NCI-H1092 treated with DMSO at 0.1 percent for 48 hours (cell line): ENCODE measurements at regions not wholly inside any gene's neighbourhood (a gene's known extent, or its start where the extent isn't known, plus 50 kb on each side); places are given as distances from the start of the nearest gene placed in this dataset.
"Not testable (repeated sequence)": the region's sequence is repeated elsewhere in the genome, so short reads cannot be mapped to it uniquely, and the experiment has no call there.

ENCODE experiments used
- DNase-seq: peaks from one replicate; lab custom pipeline; 2025; lab: John Stamatoyannopoulos, UW

DNA sequence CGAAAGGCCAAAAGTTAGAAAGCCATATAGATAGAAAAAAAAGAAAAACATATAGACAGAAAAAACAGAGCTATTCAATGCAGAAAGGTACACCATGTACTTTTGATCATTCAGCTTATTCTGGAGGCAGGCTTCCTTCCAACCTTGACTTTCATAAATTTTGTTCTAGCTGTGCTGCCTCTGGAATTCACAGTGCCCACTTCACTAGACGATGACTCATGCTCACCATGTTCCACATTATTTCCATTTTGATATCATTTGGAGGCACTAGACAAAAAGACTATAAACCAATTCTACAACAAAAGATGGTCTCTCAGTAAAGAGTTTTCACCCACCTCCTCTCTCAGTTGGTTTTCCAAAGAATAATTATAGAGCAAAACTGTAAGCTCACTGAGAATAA, 229.0 kb upstream of the IPO5 start:
- DNase-seq = no peak

DNA sequence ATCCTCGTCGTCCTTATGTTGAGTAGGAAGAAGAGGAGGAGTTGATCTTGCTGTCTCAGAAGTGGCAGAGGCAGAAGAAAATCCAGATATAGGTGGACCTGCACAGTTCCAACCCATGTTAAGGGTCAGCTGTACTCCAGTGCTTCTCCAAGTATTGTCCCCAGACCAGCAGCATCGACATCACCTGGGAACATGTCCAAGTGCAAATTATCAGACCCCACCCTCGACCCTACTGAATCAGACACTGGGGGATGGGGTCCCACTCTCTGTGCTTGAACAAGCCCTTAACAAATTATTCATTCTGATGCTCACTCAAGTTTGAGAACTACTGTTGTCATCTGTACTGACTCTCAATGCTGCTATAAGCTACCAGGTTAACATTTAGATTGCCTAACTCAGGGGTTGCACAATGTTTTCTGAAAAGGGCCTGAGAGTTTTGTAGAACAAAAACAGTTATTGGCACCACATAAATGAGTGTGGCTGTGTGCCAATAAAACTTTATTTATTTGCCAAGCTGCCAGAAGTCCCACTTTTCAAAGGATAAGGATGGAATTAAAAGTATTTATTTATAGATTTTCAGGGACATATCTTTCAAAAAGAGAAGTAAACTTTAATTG, 226.7 kb upstream of the IPO5 start:
- no peak for DNase-seq

DNA sequence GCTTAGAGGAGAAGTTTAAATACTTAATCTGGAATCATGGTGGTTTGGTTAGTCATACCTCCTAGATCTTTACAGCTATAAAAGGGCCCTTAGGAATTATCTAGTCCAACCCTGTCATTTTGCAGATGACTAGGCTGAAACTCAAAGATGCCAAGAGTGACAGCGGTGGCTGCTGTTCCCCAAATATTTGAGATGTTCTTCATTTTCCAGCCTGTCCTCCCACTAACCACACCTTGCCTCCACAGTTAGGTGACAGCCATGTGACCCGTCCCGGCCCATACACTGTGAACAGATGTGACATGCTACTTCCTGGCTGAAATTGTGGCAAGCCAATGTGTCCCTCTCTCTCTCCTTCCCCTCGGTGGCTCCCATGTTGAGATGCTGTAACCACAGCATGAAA, 225.5 kb upstream of the IPO5 start:
- DNase-seq = no peak

DNA sequence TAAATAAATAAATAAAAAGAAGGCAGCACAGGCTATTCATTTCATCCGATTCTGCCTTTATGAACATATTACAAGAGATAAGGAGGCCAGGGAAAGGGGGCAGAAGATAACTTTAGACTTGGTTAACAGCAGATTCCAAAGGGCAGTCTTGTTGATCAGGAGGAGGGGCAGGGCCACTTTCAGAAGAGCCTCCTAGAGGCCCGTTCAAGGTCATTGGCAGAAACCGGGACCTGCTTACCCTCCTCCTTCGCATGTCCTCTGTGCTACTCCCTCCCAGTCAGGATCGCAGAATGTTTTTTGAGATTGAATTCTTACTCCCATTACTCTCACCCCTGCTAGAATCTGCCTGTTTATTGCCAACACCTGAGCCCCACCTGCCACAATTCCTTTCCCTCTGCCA, 217.0 kb upstream of the IPO5 start:
- no peak for DNase-seq

DNA sequence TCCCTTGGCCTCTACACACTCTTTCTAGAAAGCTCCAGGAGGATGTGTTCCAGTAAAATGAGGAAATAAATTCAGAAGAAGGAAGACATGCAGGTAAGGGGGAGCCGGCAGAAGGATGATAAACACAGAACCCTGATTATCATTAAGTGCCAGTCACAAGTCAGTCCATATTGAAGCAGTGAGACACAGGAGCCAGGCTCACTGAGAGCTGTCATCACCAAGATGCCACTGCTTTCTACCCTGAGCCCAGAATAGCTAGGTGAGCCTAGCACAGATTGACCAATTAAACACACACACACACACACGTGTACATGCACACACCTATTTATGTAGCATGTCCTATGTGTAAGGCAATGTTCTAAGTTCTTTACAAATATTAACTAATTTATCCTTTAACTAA, 211.4 kb upstream of the IPO5 start:
- DNase-seq = no peak

DNA sequence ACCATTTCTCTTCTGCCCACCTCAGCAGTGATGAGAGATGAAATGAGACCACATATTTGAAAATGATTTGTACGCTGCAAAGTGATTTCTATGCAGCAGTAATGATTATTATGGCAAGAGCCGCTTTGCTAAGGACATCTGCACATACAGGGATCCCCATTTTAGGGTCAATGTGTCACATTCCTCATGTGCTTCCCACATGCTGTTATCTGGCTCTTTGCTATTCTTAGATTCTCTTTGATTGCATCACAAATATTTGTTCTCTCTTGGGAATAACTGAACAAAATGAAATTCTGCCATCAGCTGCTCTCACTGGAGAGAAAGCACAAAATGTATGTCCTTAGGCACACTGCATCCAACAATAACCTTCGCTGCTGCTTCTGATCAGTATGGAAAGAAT, 209.5 kb upstream of the IPO5 start:
- no peak for DNase-seq

DNA sequence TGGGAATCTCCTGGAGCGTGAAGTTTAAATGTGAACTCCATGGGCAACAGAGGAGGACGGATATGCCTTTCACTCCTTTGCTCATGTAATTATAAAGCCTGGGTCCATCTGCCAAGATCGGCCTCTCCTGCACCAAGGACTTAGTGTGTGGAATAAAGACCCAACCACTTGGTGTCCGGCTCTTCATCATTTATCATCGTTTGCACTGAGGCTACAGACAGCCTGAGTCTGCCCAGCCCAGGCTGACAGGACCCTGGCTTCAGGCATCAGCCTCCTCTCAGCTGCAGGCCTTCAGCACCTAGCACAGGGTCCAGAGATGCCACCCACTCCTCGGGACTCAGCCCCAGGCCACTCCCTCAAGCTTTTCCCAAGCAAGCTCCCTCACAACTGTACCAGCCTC, 206.8 kb upstream of the IPO5 start:
- no peak for DNase-seq

DNA sequence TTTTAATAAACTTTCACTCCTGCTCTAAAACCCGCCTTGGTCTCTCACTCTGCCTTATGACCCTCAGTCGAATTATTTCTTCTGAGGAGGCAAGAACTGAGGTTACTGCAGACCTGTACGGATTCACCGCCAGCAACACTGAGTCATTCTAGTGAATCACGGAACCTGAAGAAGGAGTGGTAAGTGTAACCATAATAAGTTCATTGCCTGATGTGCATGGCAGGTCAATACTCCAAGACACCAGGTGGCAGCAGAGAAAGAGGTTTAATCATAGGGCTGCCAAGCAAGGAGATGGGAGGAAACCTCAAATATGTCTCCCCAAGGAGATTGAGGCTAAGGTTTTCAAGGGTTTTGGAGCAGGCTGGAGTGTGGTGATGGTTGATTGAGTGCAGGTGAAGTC, 204.3 kb upstream of the IPO5 start:
- DNase-seq = no peak

DNA sequence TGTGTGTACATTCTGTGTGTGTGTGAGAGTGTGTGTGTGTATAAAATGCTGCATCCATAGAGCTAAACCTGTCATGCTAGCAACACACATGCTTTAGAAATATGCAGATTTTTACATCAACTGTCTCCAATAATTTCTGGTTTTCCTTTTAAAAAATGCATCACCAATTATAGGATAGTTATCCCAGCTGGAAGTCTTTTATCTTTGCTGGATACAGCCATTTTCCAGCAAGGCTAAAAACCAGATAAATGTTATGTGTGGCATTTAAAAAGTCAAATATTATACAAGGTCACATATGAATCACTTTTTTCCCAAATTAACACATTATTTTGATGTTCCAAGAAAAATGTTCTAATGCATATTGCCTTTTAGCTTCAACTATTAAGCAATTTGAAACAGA, 202.0 kb upstream of the IPO5 start:
- no peak for DNase-seq

DNA sequence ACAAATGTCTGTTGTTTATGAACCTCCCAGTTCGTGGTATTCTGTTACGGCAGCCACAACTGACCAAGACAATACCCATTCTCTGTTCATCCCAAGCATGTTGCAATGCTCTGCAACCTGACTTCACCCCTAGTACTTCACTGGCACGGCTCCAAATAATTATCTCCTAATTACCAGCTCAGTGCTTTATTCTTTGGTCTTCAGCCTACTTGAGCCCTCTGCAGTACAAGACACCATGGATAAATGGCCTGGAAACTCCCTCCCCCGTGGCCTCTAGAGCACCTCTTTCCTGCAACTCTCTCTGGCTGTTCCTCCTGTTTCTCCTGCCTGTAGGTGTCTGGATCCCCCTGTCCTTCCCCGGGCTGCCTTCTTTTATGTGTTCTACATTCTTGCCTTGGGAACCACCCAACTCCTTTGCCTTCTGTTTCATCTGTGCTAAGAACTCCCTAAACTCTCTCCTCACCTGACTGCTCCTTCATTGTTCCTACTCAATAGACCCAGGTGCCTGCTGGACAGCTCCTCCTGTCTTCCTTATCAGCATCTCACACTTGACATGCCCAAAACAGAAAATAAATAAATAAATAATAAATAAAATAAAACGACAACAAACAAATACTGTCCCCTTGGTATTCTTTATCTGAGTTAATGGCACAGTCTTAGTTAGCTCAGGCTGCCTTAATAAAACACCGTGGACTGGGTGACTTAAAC, 200.4 kb upstream of the IPO5 start:
- DNase-seq = no peak

DNA sequence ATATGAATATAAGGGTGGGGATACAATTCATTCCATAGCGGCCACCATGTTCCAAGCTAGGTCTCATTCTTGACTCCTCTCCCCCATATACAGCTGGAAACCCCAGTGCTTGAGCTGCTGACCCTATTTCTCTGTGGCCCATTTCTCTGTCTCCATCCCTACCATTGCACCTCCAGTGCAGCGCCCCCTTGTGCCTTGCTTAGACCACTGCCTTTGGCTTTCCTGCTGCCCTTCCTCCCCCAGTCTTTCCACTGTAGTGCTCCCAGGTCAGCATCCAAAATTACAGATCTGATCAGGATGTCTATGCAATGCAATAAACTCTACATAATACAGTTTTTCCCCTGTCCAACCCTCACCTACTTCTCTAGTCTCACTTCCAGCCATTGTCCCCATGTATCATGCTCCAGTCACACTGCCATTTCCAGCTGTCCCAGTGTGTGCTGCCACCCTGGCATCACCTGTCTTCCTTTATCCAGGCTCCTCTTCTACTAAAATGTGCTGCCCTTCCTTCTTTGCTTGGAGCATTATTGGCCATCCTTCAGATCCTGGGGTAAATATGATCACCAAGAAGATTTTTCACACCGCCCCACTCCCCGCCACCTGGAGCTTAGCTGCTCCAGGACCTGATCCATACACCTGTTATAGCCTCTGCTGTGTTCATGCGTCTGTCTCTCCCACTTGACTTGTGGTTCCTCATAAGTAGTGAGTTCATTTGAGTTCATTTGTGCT, 199.4 kb upstream of the IPO5 start:
- no peak for DNase-seq

DNA sequence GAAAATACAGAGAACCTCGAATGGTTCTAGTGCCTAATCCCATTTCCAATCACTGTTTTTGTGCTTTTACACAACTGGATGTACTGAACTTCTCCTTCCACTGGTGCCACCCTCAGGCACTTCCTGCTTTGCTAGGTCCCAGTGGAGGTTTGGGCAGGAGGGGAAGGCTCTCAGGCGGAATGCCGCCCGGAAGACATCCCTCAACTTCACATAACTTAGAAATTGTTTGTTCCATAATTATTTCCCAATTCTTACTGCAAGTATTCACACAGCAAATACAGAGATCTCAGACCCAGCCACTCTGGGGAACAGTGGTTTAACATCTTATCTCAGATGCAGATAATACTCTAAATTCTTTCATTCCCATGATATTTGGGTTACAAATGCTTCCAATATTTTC, 195.7 kb upstream of the IPO5 start:
- no peak for DNase-seq

DNA sequence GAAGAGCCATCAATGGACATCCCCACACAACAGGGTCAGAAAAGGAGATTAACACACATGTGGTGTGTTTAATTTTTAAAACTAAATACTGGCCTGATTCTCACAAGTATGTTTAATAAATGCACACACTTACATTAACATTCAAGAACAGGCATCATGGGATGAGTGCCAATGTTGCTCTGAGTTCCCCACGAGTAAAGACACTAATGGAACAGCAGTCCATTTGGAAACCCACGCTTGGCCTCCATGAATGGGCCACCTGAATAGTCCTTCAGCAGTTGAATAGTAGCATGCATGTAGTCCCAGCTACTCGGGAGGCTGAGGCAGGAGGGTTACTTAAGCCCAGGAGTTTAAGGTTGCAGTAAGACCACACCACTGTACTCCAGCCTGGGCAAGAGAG, 195.2 kb upstream of the IPO5 start:
- no peak for DNase-seq

DNA sequence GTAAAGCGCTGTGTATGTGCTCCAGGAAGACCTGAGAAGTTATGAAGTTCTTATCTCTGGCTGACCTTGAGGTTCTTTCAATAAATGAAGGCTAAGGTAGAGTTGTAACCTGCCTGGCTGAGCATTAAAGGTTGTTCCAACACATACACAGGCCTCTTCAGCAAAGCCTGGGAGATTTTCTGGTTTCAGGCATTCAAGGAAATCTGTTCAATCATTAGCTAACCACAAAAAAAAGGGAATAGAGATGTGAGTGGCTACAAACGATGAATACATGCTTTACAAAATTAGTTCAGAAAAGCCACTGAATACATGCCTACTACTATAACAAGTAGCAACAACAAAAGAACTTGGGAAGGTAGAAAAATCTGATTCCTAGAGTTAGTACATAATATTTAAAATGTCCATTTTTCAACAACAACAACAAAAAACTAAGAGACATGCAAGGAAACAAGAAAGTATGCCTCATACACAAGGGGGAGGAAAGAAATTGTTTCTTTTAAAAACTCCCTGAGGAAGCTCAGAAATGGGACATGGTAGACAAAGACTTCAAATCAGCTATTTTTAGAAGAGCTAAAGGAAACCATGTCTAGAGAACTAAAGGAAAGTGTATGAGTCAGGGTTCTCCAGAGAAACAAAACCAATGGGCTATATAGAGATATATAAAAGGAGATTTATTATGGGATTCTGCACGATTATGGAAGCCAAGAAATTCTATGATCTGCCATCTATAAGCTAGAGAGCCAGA, 191.5 kb upstream of the IPO5 start:
- DNase-seq = no peak

DNA sequence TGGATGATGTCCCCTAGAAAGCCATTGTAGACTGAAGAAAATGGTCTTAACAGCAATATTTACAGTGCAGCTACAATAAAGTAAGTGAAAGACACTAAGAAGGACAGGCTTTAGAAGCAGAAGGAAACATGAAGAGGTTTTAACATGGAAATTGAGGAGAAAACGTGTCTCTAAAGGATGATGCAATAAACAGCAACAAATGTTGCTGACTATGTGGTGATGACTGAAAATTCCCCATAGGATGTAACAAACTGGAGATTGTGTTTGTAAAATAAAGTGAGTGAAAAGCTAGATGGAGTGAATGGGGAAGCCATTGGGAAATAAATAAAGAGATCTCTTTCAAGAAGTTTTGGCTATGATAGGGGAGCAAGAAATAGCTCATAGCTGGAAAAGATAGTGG, 186.7 kb upstream of the IPO5 start:
- no peak for DNase-seq

DNA sequence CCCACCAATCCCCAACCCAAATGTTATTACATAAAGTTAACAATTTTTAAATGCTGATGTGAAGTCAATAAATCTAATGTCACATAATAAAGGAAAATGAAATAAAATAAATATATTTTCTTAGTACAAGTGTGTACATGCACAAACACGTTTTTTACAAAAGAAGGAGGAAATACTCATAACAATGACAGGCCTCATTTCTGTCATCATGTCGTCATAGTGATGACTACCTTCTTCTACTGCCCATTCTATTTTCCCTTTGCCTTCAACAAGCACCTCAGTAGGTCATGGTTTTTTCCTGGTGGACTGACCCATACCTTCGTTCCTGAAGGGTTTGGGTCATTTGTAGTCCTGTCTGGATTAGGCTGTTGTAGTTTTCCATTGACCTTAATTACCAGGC, 185.3 kb upstream of the IPO5 start:
- DNase-seq = no peak

DNA sequence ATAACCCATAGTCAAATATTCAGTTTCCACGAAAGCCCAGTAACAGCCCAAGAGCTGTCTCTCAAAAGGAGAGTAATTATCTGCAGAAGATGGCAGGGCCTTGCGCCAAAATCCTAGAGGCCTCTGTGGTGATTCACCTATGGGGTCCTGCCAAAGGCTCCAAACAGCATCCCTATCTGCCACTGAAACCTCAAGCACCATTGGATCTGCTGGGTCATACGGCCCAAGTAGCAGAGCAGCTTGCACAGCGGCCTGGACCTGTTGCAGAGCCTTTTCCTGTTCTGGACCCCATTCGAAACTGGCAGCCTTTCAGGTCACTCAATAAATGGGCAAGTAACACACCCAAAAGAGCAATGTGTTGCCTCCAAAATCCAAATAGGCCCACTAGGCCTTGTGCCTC, 183.2 kb upstream of the IPO5 start:
- not testable (repeated sequence) for DNase-seq

DNA sequence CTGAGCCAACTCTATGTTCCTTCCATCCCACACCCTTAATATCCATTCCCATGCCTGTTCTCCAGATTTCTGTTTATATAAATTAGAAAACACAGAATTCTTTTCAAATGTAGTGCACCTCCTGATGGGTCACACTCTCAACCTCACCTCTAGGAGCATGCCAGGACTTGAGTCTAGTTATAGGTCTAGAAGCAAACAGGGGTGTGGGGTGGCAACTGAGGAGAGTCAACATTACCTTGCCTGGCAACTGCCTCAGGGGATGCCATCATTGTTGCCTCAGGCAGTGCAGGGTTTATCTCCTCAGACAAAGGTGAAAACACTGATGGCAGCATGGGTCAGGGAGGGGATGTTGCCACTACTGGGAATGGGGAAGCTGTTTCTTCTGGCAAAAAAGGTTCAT, 181.0 kb upstream of the IPO5 start:
- DNase-seq = not testable (repeated sequence)

DNA sequence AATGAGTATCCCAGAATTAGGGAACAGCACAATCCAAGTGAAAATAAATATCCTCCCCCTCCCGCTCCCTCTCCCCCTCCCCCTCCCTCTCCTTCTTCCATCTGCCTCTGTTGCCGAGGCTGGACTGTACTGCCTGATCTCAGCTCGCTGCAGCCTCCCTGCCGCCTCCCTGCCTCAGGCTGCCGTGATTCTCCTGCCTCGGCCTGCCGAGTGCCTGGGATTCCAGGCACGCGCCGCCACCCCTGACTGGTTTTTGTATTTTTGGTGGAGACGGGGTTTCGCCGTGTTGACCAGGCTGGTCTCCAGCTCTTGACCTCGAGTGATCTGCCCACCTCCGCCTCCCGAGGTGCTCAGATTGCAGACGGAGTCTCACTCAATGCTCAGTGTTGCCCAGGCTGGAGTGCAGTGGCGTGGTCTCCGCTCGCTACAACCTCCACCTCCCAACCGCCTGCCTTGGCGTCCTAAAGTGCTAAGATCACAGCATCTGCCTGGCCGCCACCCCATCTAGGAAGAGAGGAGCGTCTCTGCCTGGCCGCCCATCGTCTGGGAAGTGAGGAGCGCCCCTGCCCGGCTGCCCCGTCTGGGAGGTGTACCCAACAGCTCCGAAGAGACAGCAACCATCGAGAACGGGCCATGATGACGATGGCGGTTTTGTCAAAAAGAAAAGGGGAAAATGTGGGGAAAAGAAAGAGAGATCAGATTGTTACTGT, 178.9 kb upstream of the IPO5 start:
- not testable (repeated sequence) for DNase-seq

DNA sequence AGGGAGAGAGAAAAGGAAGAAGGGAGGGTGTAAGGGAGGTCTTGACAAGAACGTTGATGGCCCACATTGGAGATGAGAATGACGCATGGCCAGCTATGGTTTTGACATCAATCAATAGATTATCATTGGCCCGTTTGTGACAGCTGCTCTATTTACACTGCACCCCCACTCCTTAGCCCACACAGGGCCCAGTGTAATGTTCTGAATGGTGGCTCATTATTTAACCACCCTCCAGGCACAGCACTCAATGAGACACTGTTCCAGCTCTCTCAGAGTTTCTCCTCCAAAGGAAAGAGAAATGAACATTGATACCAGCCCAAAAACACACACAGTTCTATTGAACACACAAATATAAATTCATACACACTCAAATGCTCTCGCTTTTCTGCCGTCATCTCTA, 173.0 kb upstream of the IPO5 start:
- DNase-seq = no peak

DNA sequence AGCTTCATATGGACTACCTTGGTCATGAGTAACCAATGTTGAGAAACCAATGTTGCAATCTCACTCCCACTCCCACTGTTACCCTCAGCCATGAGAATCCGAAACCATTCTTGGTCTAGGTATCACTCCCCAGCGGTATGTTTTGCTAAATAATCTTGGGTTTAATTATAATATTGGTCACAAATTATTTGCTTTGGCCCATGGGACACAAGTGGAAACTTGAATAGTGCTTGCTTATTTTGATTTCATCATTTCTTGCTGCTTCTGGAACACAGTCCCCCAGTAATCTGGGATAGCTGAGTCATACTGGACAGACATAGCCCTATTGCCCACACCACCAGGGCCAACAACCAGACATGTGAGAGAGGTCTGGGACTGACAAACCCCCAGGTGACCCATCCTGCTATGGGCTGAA, 171.6 kb upstream of the IPO5 start:
- no peak for DNase-seq

DNA sequence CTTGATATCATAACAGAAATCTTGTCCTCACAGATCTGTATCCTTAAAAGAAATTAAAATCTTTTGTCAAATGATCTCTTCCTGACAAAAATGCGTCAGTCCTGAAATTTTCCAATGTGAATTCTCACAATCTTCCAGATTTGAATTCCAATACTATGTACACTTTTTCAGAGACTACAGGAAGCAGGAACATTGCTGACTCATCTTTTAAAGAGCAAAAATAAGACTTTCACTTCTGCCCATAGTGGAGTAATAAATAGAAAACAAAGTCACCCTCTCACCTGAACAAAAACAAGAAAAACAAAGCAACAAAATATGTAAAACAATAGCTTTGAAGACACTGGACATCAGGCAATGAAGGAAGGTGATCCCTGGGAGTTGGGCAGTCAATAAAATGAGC, 167.0 kb upstream of the IPO5 start:
- no peak for DNase-seq
